GM04503 (cell line): ENCODE measurements at regions not wholly inside any gene's neighbourhood (a gene's known extent, or its start where the extent isn't known, plus 50 kb on each side); places are given as distances from the start of the nearest gene placed in this dataset.

ENCODE experiments used
- DNase-seq: peaks from one replicate; pipeline ENCODE4 v3.0.0-alpha.2; 2012; ENCODE audit warnings: low read depth

- DNase-seq = no peak
Measured at GRCh38 chr1:221162939-221163338, 283.7 kb downstream of the HLX start.

GRCh38 chr1:221164029-221164428, 284.8 kb downstream of the HLX start:
- DNase-seq = no peak

- no peak for DNase-seq
Measured at GRCh38 chr1:221164951-221165838, 286.0 kb downstream of the HLX start.

- DNase-seq = no peak
Measured at GRCh38 chr1:221165839-221166500, 286.7 kb downstream of the HLX start.

- no peak for DNase-seq
Measured at GRCh38 chr1:221166559-221167318, 287.5 kb downstream of the HLX start.

GRCh38 chr1:221169447-221169889, 290.2 kb downstream of the HLX start:
- peak; percentile 38 for DNase-seq

- DNase-seq = no peak
Measured at GRCh38 chr1:221170171-221170570, 290.9 kb downstream of the HLX start.

GRCh38 chr1:221171768-221172167, 292.5 kb downstream of the HLX start:
- DNase-seq = no peak

- no peak for DNase-seq
Measured at GRCh38 chr1:221172841-221173240, 293.6 kb downstream of the HLX start.

GRCh38 chr1:221174330-221174993, 295.2 kb downstream of the HLX start:
- no peak for DNase-seq

- no peak for DNase-seq
Measured at GRCh38 chr1:221175249-221175648, 296.0 kb downstream of the HLX start.

GRCh38 chr1:221180704-221181368, 301.6 kb downstream of the HLX start:
- no peak for DNase-seq

- no peak for DNase-seq
Measured at GRCh38 chr1:221182791-221183533, 303.7 kb downstream of the HLX start.

GRCh38 chr1:221184131-221184794, 305.0 kb downstream of the HLX start:
- no peak for DNase-seq

- no peak for DNase-seq
Measured at GRCh38 chr1:221187174-221187573, 307.9 kb downstream of the HLX start.

GRCh38 chr1:221188458-221188857, 309.2 kb downstream of the HLX start:
- DNase-seq = no peak

GRCh38 chr1:221190249-221190648, 311.0 kb downstream of the HLX start:
- DNase-seq = no peak

- no peak for DNase-seq
Measured at GRCh38 chr1:221192055-221192454, 312.8 kb downstream of the HLX start.

GRCh38 chr1:221200464-221200863, 321.2 kb downstream of the HLX start:
- no peak for DNase-seq

GRCh38 chr1:221201773-221202172, 322.5 kb downstream of the HLX start:
- no peak for DNase-seq
